Activated CD4-positive, alpha-beta T cell treated with anti-CD3 and anti-CD28 coated beads for 1 hour (primary cell): ENCODE measurements at regions not wholly inside any gene's neighbourhood (a gene's known extent, or its start where the extent isn't known, plus 50 kb on each side); places are given as distances from the start of the nearest gene placed in this dataset.

Experiments used
- DNase-seq: peaks from one replicate; pipeline ENCODE4 v3.0.0-alpha.2; 2020

GRCh38 chr14:38500125-38500524 lies 244.2 kb upstream of the CLEC14A start:
- no peak for DNase-seq

GRCh38 chr14:38496092-38496491 lies 240.2 kb upstream of the CLEC14A start:
- DNase-seq, result no peak

GRCh38 chr14:38490273-38490672 lies 234.4 kb upstream of the CLEC14A start:
- no peak for DNase-seq

GRCh38 chr14:38485026-38485425 lies 229.1 kb upstream of the CLEC14A start:
- no peak for DNase-seq

GRCh38 chr14:38481952-38482678 lies 226.2 kb upstream of the CLEC14A start:
- DNase-seq, result no peak

GRCh38 chr14:38469156-38469555 lies 213.3 kb upstream of the CLEC14A start:
- DNase-seq, result no peak

- no peak for DNase-seq
These were observed 186.3 kb upstream of the CLEC14A start for GRCh38 chr14:38442208-38442607.

GRCh38 chr14:38432186-38432585 lies 176.3 kb upstream of the CLEC14A start:
- no peak for DNase-seq

GRCh38 chr14:38431156-38431555 lies 175.3 kb upstream of the CLEC14A start:
- DNase-seq, result no peak

GRCh38 chr14:38430522-38430921 lies 174.6 kb upstream of the CLEC14A start:
- DNase-seq, result no peak

GRCh38 chr14:38425324-38425976 lies 169.6 kb upstream of the CLEC14A start:
- no peak for DNase-seq

- DNase-seq, result no peak
These were observed 164.2 kb upstream of the CLEC14A start for GRCh38 chr14:38420048-38420447.

- no peak for DNase-seq
These were observed 163.7 kb upstream of the CLEC14A start for GRCh38 chr14:38419579-38419978.

- no peak for DNase-seq
These were observed 156.8 kb upstream of the CLEC14A start for GRCh38 chr14:38412654-38413053.

GRCh38 chr14:38410442-38410841 lies 154.5 kb upstream of the CLEC14A start:
- no peak for DNase-seq

- DNase-seq, result no peak
These were observed 153.3 kb upstream of the CLEC14A start for GRCh38 chr14:38409071-38409705.

- no peak for DNase-seq
These were observed 150.2 kb upstream of the CLEC14A start for GRCh38 chr14:38405851-38406635.

- no peak for DNase-seq
These were observed 148.7 kb upstream of the CLEC14A start for GRCh38 chr14:38404616-38405015.

- DNase-seq, result no peak
These were observed 148.2 kb upstream of the CLEC14A start for GRCh38 chr14:38404100-38404541.

- no peak for DNase-seq
These were observed 144.9 kb upstream of the CLEC14A start for GRCh38 chr14:38400751-38401150.

GRCh38 chr14:38399652-38400051 lies 143.8 kb upstream of the CLEC14A start:
- DNase-seq, result no peak

- DNase-seq, result no peak
These were observed 138.9 kb upstream of the CLEC14A start for GRCh38 chr14:38394767-38395166.

- no peak for DNase-seq
These were observed 138.2 kb upstream of the CLEC14A start for GRCh38 chr14:38394064-38394463.
